Trophoblast cell (in vitro differentiated cells and primary cell): ENCODE measurements at regions not wholly inside any gene's neighbourhood (a gene's known extent, or its start where the extent isn't known, plus 50 kb on each side); places are given as distances from the start of the nearest gene placed in this dataset.

Source experiments
- DNase-seq, 2 donors: peaks; one replicate each; pipeline ENCODE4 v3.0.0-alpha.2; 2016
- H2AFZ ChIP-seq: 2 replicates; pipeline ENCODE4 v1.6.1; 2013; ENCODE audit warnings: low read length, moderate library complexity, mild to moderate bottlenecking; ENCODE audit not compliant: insufficient read depth, poor library complexity
- H2AK5ac ChIP-seq: 2 replicates; pipeline ENCODE4 v1.6.1; 2013; ENCODE audit warnings: mild to moderate bottlenecking, low read length
- H2BK120ac ChIP-seq: 2 replicates; pipeline ENCODE4 v1.6.1; 2013; ENCODE audit warnings: low read length, mild to moderate bottlenecking, moderate library complexity; ENCODE audit not compliant: insufficient read depth, poor library complexity
- H2BK12ac ChIP-seq: 2 replicates; pipeline ENCODE4 v1.6.1; 2013; ENCODE audit warnings: mild to moderate bottlenecking, low read length, moderate library complexity
- H2BK5ac ChIP-seq: 2 replicates; pipeline ENCODE4 v1.6.1; 2013; ENCODE audit warnings: low read length, low read depth, moderate library complexity, mild to moderate bottlenecking; ENCODE audit not compliant: poor library complexity
- H3K14ac ChIP-seq: 2 replicates; pipeline ENCODE4 v1.6.1; 2013; ENCODE audit warnings: mild to moderate bottlenecking, low read length
- H3K18ac ChIP-seq: 2 replicates; pipeline ENCODE4 v1.6.1; 2013; ENCODE audit warnings: mild to moderate bottlenecking, low read length
- H3K23ac ChIP-seq: 2 replicates; pipeline ENCODE4 v1.6.1; 2013; ENCODE audit warnings: low read length
- H3K27ac ChIP-seq: 2 replicates; pipeline ENCODE4 v1.5.1; 2013; ENCODE audit warnings: low read depth, mild to moderate bottlenecking, inconsistent platforms, low read length, moderate library complexity
- H3K27me3 ChIP-seq: 2 replicates; pipeline ENCODE4 v1.6.1; 2013; ENCODE audit warnings: inconsistent platforms, mild to moderate bottlenecking, low read length, moderate library complexity; ENCODE audit not compliant: insufficient read depth
- H3K36me3 ChIP-seq, 2 experiments: 1 replicate in 1 of 2; 2 replicates in 1 of 2; pipeline ENCODE4 v1.6.1; 2013; ENCODE audit warnings: low read length in 2 of 2, mild to moderate bottlenecking in 2 of 2, moderate library complexity in 1 of 2; ENCODE audit not compliant: insufficient read depth in 2 of 2, control insufficient read depth in 1 of 2
- H3K4ac ChIP-seq: 2 replicates; pipeline ENCODE4 v1.6.1; 2013; ENCODE audit warnings: low read depth, mild to moderate bottlenecking, low read length, moderate library complexity
- H3K4me1 ChIP-seq, 2 experiments: 1 replicate in 1 of 2; 2 replicates in 1 of 2; pipeline ENCODE4 v1.6.1; 2013; ENCODE audit warnings: low read length in 2 of 2, mild to moderate bottlenecking in 2 of 2, moderate library complexity in 1 of 2; ENCODE audit not compliant: insufficient read depth in 2 of 2, control insufficient read depth in 1 of 2
- H3K4me2 ChIP-seq: 2 replicates; pipeline ENCODE4 v1.6.1; 2013; ENCODE audit warnings: inconsistent platforms, mild to moderate bottlenecking, low read length, moderate library complexity
- H3K4me3 ChIP-seq: 2 replicates; pipeline ENCODE4 v1.5.1; 2013; ENCODE audit warnings: mild to moderate bottlenecking, low read depth, low read length, inconsistent platforms
- H3K79me1 ChIP-seq: one replicate; pipeline ENCODE4 v1.6.1; 2013; ENCODE audit warnings: low read length
- H3K79me2 ChIP-seq: 2 replicates; pipeline ENCODE4 v1.6.1; 2013; ENCODE audit warnings: low read length, mild to moderate bottlenecking; ENCODE audit not compliant: control insufficient read depth, insufficient read depth, poor library complexity
- H3K9ac ChIP-seq: 2 replicates; pipeline ENCODE4 v1.6.1; 2013; ENCODE audit warnings: mild to moderate bottlenecking, low read length
- H3K9me3 ChIP-seq: 2 replicates; pipeline ENCODE4 v1.6.1; 2013; ENCODE audit warnings: low read depth, mild to moderate bottlenecking, control low read depth, inconsistent platforms, low read length; ENCODE audit not compliant: insufficient read depth
- H4K12ac ChIP-seq: 2 replicates; pipeline ENCODE4 v1.6.1; 2013; ENCODE audit warnings: low read depth, mild to moderate bottlenecking, low read length, moderate library complexity
- H4K8ac ChIP-seq: 2 replicates; pipeline ENCODE4 v1.6.1; 2013; ENCODE audit warnings: low read depth, mild to moderate bottlenecking, low read length, moderate library complexity
- H4K91ac ChIP-seq: one replicate; pipeline ENCODE4 v1.6.1; 2013; ENCODE audit warnings: low read depth, mild to moderate bottlenecking, low read length, moderate library complexity
- WGBS: extraction: QIAGEN DNeasy Blood & Tissue Kit; methylation state at CpG from one replicate; pipeline ENCODE4 v1.1.7; 2013; ENCODE audit warnings: missing lambda C conversion rate; ENCODE audit not compliant: insufficient read length, insufficient coverage; ENCODE audit errors: extremely low coverage; 5-methylcytosine and 5-hydroxymethylcytosine counted together

DNA sequence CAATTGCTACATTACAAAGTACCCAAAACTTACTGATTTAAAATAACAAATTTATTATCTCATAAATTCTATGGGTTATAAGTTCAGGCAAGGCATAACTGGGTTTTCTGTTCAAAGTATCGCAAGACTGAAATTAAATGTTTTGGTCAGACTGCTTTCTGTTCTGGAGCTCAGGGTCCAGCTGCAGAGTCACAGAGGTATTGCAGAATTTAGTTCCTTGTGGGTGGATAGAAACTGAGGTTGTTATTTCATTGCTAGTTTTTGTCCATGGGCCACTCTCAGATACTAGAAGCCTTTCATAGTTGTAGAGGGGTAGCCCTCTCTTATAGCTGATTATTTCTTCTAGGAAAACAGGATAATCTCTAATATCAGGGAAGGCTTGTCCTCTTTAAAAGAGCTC is 467.9 kb downstream of the TRHDE start:
- no peak overlapping the region for H3K9ac ChIP-seq
- H3K79me1 ChIP-seq, result no peaks in the 10 kb centered on the region
- no peak overlapping the region for H2AFZ ChIP-seq
- H3K4me1 ChIP-seq, result no peaks in the 10 kb centered on the region
- no peak overlapping the region for H3K18ac ChIP-seq
- no peak overlapping the region for H2BK120ac ChIP-seq
- no peak overlapping the region for H3K4me3 ChIP-seq
- no peaks in the 10 kb centered on the region for H3K36me3 ChIP-seq
- H3K14ac ChIP-seq, result no peak overlapping the region
- H3K9me3 ChIP-seq, result no peaks in the 10 kb centered on the region
- H4K91ac ChIP-seq, result no peak overlapping the region
- no peak overlapping the region for H2BK12ac ChIP-seq
- no peaks in the 10 kb centered on the region for H3K27me3 ChIP-seq
- no CpG with 5 or more reads among the region's 1 CpG for WGBS
- no peak for DNase-seq
- H3K4me2 ChIP-seq, result no peak overlapping the region
- H3K79me2 ChIP-seq, result no peaks in the 10 kb centered on the region
- no peak overlapping the region for H4K8ac ChIP-seq
- no peak overlapping the region for H3K4ac ChIP-seq
- H3K27ac ChIP-seq, result no peak overlapping the region
- H3K23ac ChIP-seq, result no peak overlapping the region
- H2BK5ac ChIP-seq, result no peak overlapping the region
- H2AK5ac ChIP-seq, result no peak overlapping the region
- no peak overlapping the region for H4K12ac ChIP-seq

DNA sequence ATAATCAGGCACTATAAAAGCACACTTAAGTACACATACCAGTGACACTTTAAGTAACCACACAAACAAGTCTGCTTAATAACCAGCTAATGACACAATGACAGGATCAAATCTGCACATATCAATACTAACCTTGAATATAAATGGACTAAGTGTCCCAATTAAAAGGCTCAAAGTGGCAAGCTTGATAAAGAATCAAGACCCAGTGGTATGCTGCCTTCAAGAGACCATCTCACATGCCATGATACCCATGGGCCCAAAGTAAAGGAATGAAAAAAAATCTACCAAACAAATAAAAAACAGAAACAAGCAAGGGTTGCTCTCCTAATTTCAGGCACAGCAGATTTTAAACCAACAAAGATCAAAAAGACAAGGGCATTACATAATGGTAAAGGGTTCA is 470.4 kb downstream of the TRHDE start:
- no peak overlapping the region for H2BK12ac ChIP-seq
- no peak overlapping the region for H4K12ac ChIP-seq
- H4K8ac ChIP-seq, result no peak overlapping the region
- H3K4me1 ChIP-seq, result no peaks in the 10 kb centered on the region
- no peaks in the 10 kb centered on the region for H3K79me2 ChIP-seq
- no peak overlapping the region for H3K4me2 ChIP-seq
- no peak overlapping the region for H3K23ac ChIP-seq
- H3K36me3 ChIP-seq, result no peaks in the 10 kb centered on the region
- no peak overlapping the region for H2BK5ac ChIP-seq
- no peak for DNase-seq
- no peaks in the 10 kb centered on the region for H3K27me3 ChIP-seq
- no peak overlapping the region for H2AK5ac ChIP-seq
- H3K4me3 ChIP-seq, result no peak overlapping the region
- no peaks in the 10 kb centered on the region for H3K79me1 ChIP-seq
- no peak overlapping the region for H3K9ac ChIP-seq
- H3K27ac ChIP-seq, result no peak overlapping the region
- H2AFZ ChIP-seq, result no peak overlapping the region
- no peaks in the 10 kb centered on the region for H3K9me3 ChIP-seq
- H2BK120ac ChIP-seq, result no peak overlapping the region
- H3K18ac ChIP-seq, result no peak overlapping the region
- H4K91ac ChIP-seq, result no peak overlapping the region
- H3K4ac ChIP-seq, result no peak overlapping the region
- no peak overlapping the region for H3K14ac ChIP-seq

DNA sequence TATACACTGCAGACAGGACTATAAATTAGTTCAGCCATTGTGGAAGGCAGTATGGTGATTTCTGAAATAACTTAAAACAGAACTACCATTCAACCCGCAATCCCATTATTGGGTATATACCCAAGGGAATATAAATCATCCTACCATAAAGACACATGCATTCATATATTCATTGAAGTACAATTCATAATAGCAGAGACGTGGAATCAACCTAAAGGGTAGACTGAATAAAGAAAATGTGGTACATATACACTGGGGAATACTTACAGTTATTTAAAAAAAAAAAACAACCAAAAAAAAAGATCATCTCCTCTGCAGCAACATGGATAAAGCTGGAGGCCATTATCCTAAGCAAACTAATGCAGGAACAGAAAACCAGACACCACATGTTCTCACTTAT is 473.9 kb downstream of the TRHDE start:
- Histone ChIP-seq H3K27me3 (no peaks in the 10 kb centered on the region), H3K18ac (no peak overlapping the region), H2BK12ac (no peak overlapping the region), H3K4me3 (no peak overlapping the region), H4K12ac (no peak overlapping the region), H3K4me1 (no peaks in the 10 kb centered on the region), H3K79me2 (no peaks in the 10 kb centered on the region), H3K14ac (no peak overlapping the region), H3K9ac (no peak overlapping the region), H3K27ac (no peak overlapping the region), H3K79me1 (no peaks in the 10 kb centered on the region), H2AK5ac (no peak overlapping the region), H2BK120ac (no peak overlapping the region), H3K4me2 (no peak overlapping the region), H3K9me3 (no peaks in the 10 kb centered on the region), H4K91ac (no peak overlapping the region), H2AFZ (no peak overlapping the region), H2BK5ac (no peak overlapping the region), H3K4ac (no peak overlapping the region), H4K8ac (no peak overlapping the region), H3K36me3 (no peaks in the 10 kb centered on the region), H3K23ac (no peak overlapping the region)
- no CpG with 5 or more reads among the region's 2 CpGs for WGBS
- no peak for DNase-seq

DNA sequence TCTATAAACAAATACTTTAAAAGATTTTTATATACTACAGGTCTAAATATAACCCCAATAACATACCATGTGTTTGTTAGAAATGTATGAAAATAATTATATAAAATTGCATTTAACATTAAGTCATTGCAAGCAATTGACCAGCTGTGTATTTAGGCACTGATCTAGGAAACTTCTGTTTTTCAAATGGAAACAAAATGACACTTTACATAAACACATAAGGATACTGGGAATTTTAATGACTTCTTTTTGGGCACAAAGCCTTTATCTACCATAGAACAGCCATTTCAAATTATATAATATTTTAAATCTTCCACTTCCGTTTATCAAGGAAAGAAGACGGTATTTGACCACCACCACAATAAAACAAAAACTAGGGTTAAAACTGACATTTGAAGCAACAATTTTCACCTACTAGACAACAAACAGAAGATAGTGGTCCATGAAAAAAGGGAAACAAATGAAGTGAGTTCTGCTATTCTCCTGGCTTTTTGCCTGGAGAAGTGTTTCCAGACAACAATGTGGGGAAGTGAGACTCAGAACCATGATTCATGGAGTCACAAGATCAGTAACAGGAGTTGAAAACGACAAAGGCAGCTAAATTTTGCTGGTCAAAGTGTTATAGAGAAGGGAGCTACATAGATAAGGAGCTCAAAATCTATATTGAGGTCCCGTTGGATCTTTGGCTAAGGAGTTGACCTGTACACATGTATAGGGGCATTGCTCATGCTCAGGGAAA is 475.1 kb downstream of the TRHDE start:
- H3K79me2 ChIP-seq, result no peaks in the 10 kb centered on the region
- no peaks in the 10 kb centered on the region for H3K4me1 ChIP-seq
- WGBS, result no CpG with 5 or more reads among the region's 4 CpGs
- H3K27ac ChIP-seq, result peak overlapping the region; percentile 11
- no peak overlapping the region for H3K18ac ChIP-seq
- peak in 1 of 2 donors; percentile 35 for DNase-seq
- no peak overlapping the region for H3K9ac ChIP-seq
- no peak overlapping the region for H3K14ac ChIP-seq
- no peak overlapping the region for H2BK5ac ChIP-seq
- H4K91ac ChIP-seq, result no peak overlapping the region
- H3K9me3 ChIP-seq, result no peaks in the 10 kb centered on the region
- no peaks in the 10 kb centered on the region for H3K79me1 ChIP-seq
- no peak overlapping the region for H2BK120ac ChIP-seq
- no peak overlapping the region for H3K4ac ChIP-seq
- no peak overlapping the region for H2AFZ ChIP-seq
- H3K27me3 ChIP-seq, result no peaks in the 10 kb centered on the region
- H4K12ac ChIP-seq, result no peak overlapping the region
- no peak overlapping the region for H2BK12ac ChIP-seq
- H3K23ac ChIP-seq, result no peak overlapping the region
- no peak overlapping the region for H3K4me2 ChIP-seq
- H4K8ac ChIP-seq, result no peak overlapping the region
- no peak overlapping the region for H3K4me3 ChIP-seq
- no peaks in the 10 kb centered on the region for H3K36me3 ChIP-seq
- no peak overlapping the region for H2AK5ac ChIP-seq
